GM21526 (cell line): ENCODE measurements at regions not wholly inside any gene's neighbourhood (a gene's known extent, or its start where the extent isn't known, plus 50 kb on each side); places are given as distances from the start of the nearest gene placed in this dataset.

Source experiments
- ATAC-seq: cut with Tn5 transposase; IDR thresholded peaks from one replicate; pipeline ENCODE4 v1.9.1; 2021; ENCODE audit warnings: moderate library complexity; ENCODE audit not compliant: unreplicated experiment, low FRiP score

DNA sequence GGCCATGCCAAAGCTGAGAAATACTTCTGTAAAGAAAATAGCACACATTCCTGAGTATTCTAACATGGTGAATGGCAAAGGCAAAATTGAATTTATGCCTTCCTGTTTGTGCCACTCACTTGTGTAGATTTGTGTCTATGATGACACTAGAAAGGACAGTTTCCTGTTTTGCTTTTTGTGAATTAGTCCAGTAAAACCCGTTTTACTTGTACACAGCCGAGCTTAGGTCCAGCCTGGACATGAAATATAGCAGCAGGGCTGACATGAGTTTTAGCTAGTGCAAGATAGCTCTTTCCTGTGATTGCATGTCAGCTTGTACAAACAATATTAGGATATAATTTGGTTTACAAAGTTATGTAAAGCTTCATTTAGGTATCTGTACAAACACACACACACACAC lies 1891.7 kb upstream of the WWC1 start:
- no peak for ATAC-seq

- no peak for ATAC-seq
Measured at GRCh38 chr5:166401391-166401790, 1890.1 kb upstream of the WWC1 start.

DNA sequence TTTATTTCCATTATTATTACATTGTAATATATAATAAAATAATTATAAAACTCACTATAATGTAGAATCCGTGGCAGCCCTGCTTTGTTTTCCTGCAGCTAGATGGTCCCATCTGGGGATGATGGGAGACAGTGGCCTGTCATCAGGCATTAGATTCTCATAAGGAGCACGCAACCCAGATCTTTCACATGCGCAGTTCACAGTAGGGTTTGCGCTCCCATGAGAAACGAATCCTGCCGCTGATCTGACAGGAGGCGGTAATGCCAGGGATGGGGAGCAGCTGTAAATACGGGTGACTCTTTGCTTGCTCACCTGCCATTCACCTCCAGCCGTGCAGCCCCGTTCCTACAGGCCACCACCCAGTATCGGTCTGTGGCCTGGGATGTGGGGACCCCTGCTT lies 1879.3 kb upstream of the WWC1 start:
- ATAC-seq: no peak

- ATAC-seq: no peak
Measured at GRCh38 chr5:166427211-166427610, 1864.2 kb upstream of the WWC1 start.

DNA sequence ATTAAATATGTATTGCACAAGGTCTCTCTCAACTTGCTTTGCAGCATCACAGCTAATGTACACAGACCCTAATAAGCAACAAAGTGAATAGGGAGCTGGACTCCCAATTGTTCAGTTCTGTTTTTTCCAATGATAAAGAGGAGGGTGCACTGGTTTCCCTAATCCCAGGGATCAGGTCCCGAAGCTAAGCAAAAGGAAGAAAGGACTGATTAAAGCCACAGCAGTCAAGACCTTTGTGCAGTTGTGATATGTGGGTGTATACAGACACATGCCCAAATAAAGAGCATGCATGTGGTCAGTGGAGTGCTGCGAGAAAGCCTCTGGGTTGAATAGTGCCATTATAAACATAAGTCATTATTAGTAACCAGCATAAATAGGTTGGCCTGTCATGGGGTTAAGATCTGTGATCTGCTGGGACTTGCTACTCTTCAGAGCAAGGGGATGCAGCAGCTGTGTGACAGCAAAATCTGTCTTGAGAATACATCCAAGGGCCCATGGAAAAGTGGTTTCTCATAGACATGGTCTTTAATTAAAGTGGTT lies 1863.1 kb upstream of the WWC1 start:
- no peak for ATAC-seq

DNA sequence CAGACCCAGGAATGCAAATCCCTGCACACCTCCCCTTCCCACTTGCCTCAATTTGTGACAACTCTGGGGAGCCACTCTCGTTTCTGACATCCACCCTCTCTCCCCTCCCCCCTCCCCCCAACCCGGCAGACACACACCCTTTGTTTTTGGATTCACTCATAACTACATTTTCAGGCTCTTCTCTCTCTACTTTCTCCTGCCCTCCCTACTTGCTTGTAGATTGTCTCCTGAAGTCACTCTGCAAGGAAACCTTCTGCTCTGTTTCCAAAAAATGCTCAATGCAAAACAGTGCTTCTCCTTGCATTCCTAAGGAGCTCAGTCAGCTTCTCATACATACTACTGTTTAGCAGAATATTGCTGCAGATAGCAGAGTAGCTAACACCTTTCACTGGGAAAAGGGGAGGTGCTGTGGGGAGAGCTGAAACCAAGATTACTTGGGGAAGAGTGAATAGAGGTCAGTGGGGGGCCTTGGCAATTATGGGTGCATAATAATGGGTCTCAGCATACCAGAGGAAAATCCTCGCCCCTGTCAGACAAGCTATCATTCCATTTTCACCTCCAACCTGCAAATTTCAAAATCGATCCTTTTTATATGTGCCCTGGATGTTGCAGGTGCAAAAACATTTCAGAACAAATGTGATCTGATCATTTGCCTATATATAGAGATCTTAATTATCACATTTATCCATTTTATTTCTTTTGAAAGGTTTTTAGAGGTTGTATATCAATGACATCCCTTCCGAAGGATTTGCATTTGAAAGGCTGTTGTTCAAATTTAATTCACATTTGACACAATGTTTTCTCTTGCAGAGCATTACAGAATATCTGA lies 1860.7 kb upstream of the WWC1 start:
- no peak for ATAC-seq

DNA sequence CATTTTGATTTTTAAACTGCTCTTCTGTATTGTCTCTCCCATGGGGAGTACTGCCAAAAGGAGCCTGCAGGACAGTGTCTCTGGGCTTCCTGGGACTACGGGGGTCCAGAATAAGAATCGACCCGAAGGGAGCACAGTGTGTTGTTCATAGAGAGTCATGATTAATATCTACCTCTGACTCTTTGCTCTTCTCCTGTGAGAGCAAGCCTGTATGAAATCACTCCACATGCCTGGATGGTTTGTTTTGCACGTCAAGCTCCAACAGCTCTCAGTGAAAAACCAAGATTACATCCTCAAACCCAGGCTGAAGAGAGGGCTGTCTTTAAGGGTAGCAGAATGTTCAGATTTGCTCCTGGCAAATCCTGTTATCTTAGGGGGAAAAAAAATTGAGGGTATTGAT lies 1860.0 kb upstream of the WWC1 start:
- ATAC-seq: no peak

- ATAC-seq: no peak
Measured at GRCh38 chr5:166433679-166434078, 1857.8 kb upstream of the WWC1 start.

- no peak for ATAC-seq
Measured at GRCh38 chr5:166436872-166437271, 1854.6 kb upstream of the WWC1 start.

DNA sequence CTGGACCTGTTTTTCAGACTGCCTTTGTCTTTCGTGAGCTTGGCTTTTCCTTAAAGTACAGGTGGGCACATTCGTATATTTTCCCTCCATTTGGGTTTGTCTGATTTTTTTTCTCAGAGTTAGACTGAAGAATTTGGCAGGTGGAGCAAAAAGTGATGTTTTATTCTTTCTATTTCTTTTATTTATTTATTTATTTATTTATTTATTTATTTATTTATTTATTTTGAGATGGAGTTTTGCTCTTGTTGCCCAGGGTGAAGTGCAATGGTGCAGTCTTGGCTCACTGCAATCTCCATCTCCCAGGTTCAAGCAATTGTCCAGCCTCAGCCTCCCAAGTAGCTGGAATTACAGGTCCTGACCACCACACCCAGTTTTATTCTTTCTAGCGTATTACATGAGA lies 1805.1 kb upstream of the WWC1 start:
- ATAC-seq: no peak

- no peak for ATAC-seq
Measured at GRCh38 chr5:166488560-166488959, 1802.9 kb upstream of the WWC1 start.

- ATAC-seq: no peak
Measured at GRCh38 chr5:166493040-166493439, 1798.4 kb upstream of the WWC1 start.

- ATAC-seq: no peak
Measured at GRCh38 chr5:166493612-166494011, 1797.8 kb upstream of the WWC1 start.

- ATAC-seq: no peak
Measured at GRCh38 chr5:166497496-166498104, 1793.8 kb upstream of the WWC1 start.

DNA sequence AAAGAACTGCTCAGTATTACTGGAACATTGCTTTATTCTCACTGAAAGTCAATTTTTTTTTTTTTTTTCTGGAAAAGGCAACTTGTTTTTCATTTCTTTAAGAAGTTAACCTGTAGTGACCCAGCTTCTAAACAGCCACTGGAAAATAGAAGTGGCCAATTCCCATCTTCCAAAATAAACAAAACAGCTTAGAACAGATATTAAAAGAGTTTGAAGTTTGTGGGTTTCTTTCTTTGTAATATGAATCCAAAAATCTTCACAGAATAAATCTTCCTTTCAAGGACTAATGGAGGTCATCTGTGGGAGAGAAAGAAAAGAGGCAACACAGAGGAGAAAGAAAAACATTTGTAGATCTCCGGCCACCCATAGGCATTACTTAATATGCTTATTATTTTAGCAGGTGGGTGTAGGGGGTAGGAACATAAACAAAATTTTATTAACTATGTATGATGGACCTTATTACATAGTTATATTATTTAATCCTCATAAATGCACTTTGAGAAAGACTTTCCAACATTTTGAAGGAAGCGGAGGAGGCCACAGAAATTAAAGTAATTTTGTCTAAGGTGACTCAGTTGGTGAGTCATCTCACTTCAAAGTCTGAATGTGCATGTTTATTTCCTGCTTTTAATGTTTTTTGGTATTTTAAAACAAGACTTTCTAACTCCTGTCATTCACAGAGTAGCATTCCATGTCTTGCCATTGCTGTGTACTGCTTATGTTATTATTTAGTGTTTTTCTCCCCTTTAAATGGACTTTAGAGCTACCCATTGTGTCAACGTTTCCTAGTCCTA lies 1791.8 kb upstream of the WWC1 start:
- no peak for ATAC-seq

- no peak for ATAC-seq
Measured at GRCh38 chr5:166503506-166503905, 1787.9 kb upstream of the WWC1 start.

DNA sequence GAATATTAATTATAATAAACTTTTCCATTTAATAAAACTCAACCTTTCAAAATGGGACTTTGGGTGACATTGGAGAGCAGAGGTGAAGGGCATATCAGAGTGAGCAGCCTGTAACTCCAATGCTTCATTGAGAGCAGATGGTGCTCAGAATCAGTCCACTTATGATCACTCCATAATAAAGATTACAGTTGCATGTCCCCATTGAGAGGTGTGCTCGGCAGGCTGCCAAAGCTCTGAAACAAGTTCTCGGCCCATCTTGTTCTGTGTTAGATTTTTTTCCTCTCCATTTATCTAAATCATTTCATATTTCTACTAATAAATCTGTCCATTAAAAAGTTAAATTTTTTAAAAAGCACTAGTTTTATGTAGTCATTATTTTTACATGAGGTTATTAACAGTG lies 1786.4 kb upstream of the WWC1 start:
- no peak for ATAC-seq

- no peak for ATAC-seq
Measured at GRCh38 chr5:166505544-166505943, 1785.9 kb upstream of the WWC1 start.

DNA sequence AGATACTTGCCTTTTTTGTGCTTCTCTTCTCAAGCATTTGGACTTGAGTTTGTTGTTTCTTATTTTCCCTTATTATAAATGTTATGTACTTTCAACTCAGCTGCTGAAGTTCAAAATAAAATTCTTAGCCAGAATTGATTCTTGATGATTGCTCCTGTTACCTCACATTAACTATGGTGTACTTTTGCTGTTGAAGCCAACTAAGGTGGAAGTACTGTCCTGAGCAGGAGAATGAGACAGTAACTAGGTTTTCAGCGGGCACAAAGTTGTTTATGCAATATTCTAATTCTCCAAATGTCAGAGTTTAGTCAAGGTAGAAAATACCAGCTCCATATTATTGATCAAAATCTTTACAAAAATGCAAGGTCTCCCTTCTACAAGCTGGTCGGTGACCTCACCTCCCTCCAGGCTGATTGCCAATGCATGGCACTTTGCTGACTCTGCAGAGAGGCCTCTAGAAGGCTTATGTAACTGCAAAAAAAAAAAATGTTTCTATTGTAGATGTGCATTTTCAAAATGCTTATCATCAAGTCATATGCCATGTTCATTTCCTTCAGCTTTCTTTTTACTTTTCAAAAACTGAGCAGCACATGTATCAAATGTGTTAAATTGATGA lies 1783.5 kb upstream of the WWC1 start:
- ATAC-seq: no peak

DNA sequence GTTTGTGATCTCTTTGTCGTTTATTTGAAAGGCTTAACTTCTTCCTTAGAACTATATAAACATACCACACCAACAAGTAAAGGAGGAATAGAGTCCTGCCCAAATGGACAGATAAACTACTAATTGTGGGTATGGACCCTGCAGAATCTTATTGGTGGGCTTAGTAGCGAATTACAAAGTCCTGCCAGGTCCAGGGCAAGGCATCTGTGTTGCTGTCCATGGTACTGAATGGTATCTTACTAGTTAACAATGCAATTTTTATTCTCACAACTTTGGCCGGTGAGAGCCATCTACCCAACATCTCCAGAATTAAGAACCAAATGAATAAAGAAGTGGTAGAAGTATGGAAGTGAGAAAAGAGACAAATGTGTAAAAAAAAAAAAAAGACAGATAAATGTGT lies 1782.4 kb upstream of the WWC1 start:
- ATAC-seq: no peak

DNA sequence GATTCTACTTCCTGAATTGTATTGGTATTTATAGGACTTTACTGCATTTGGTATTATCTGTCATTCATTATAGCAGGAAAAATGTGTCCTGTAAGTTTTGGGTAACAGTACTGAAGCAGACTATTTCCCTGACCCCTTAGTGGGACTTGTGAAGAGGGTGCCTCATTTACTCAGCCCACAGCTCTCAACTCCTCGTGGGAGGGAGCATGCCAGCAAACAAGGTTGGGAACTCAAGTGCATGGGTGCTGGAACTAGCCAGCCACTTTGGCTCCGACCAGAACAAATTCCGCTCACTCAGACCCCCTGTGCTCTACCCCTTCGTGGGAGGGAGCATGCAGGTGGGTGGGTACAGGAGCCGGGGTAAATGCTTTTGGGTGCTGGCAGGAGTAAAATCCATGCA lies 1773.5 kb upstream of the WWC1 start:
- ATAC-seq: no peak
